IMR-90 (cell line): ENCODE measurements at regions not wholly inside any gene's neighbourhood (a gene's known extent, or its start where the extent isn't known, plus 50 kb on each side); places are given as distances from the start of the nearest gene placed in this dataset.

ENCODE experiments used
- ATAC-seq: fragments of 200-7000 bp; cut with Tn5 transposase; 2 replicates; pipeline ENCODE4 v1.9.1; 2020; ENCODE audit warnings: low read depth, mild to moderate bottlenecking, moderate library complexity
- BruUV-seq: library from RNA; stranded (reverse); fragments of 400-500 nt; replicated peaks from 2 replicates; lab custom pipeline; 2021; lab: Mats Ljungman, UMichigan
- CTCF ChIA-PET: fragments of 300-600 bp; formaldehyde crosslinking; extraction: SDS; loops from one replicate; lab custom pipeline; 2021; ENCODE audit warnings: antibody characterized with exemption; lab: Yijun Ruan, JAX
- POLR2A ChIA-PET: fragments of 300-600 bp; sonication (Branson Sonifier 250); formaldehyde crosslinking; loops from one replicate; lab custom pipeline; 2022; ENCODE audit warnings: antibody characterized with exemption; ENCODE audit not compliant: unreplicated experiment; lab: Charles Lee
- DNase-seq: peaks from one replicate; pipeline ENCODE4 v3.0.0; 2013
- H2AFZ ChIP-seq: replicated peaks from 2 replicates; pipeline ENCODE3; 2013; ENCODE audit warnings: low read length, mild to moderate bottlenecking; ENCODE audit not compliant: poor library complexity
- H2AK5ac ChIP-seq: 2 replicates; pipeline ENCODE4 v1.6.1; 2013; ENCODE audit warnings: low read depth, low read length, inconsistent platforms
- H2AK9ac ChIP-seq: replicated peaks from 2 replicates; pipeline ENCODE3; 2013; ENCODE audit warnings: mild to moderate bottlenecking, low read depth, low read length, moderate library complexity; ENCODE audit not compliant: poor library complexity
- H2BK120ac ChIP-seq: 2 replicates; pipeline ENCODE4 v1.6.1; 2013; ENCODE audit warnings: low read depth, low read length, inconsistent platforms
- H2BK15ac ChIP-seq: 3 replicates; pipeline ENCODE4 v1.6.1; 2013; ENCODE audit warnings: low read depth, low read length, inconsistent platforms
- H2BK20ac ChIP-seq: 2 replicates; pipeline ENCODE4 v1.6.1; 2013; ENCODE audit warnings: low read depth, mild to moderate bottlenecking, inconsistent platforms, low read length, moderate library complexity
- H2BK5ac ChIP-seq: 2 replicates; pipeline ENCODE4 v1.6.1; 2013; ENCODE audit warnings: mild to moderate bottlenecking, low read depth, low read length, inconsistent platforms; ENCODE audit not compliant: poor library complexity, severe bottlenecking
- H3K14ac ChIP-seq: replicated peaks from 2 replicates; pipeline ENCODE4 v1.6.1; 2013; ENCODE audit warnings: low read depth, low read length, inconsistent platforms
- H3K18ac ChIP-seq: 2 replicates; pipeline ENCODE4 v1.6.1; 2013; ENCODE audit warnings: low read depth, low read length, control low read depth
- H3K23ac ChIP-seq: 2 replicates; pipeline ENCODE4 v1.6.1; 2013; ENCODE audit warnings: low read depth, low read length, inconsistent platforms
- H3K27ac ChIP-seq: 2 replicates; pipeline ENCODE4 v1.5.1; 2013; ENCODE audit warnings: mild to moderate bottlenecking, control low read depth, low read length; ENCODE audit not compliant: insufficient read depth
- H3K27me3 ChIP-seq: 2 replicates; pipeline ENCODE4 v1.6.1; 2013; ENCODE audit warnings: low read length; ENCODE audit not compliant: control insufficient read depth, insufficient read depth
- H3K36me3 ChIP-seq: 2 replicates; pipeline ENCODE4 v1.6.1; 2013; ENCODE audit warnings: low read length, mixed read lengths; ENCODE audit not compliant: control insufficient read depth, insufficient read depth
- H3K4ac ChIP-seq: 2 replicates; pipeline ENCODE4 v1.6.1; 2013; ENCODE audit warnings: low read depth, low read length, inconsistent platforms
- H3K4me1 ChIP-seq: 2 replicates; pipeline ENCODE4 v1.6.1; 2013; ENCODE audit warnings: low read length, mixed read lengths; ENCODE audit not compliant: control insufficient read depth, insufficient read depth
- H3K4me2 ChIP-seq: 2 replicates; pipeline ENCODE4 v1.6.1; 2013; ENCODE audit warnings: low read depth, mild to moderate bottlenecking, control low read depth, low read length, moderate library complexity
- H3K4me3 ChIP-seq: 2 replicates; pipeline ENCODE4 v1.5.1; 2013; ENCODE audit warnings: low read depth, mild to moderate bottlenecking, control low read depth, low read length, moderate library complexity; ENCODE audit not compliant: insufficient read depth
- H3K56ac ChIP-seq: 2 replicates; pipeline ENCODE4 v1.6.1; 2013; ENCODE audit warnings: low read length, inconsistent platforms; ENCODE audit not compliant: insufficient read depth; ENCODE audit errors: extremely low read depth
- H3K79me1 ChIP-seq, 2 experiments: 2 replicates each; pipeline ENCODE4 v1.6.1; 2013; ENCODE audit warnings: low read length in 2 of 2, inconsistent platforms in 1 of 2, low read depth in 1 of 2
- H3K9ac ChIP-seq: 2 replicates; pipeline ENCODE4 v1.6.1; 2013; ENCODE audit warnings: low read depth, low read length, control low read depth
- H3K9me1 ChIP-seq: 2 replicates; pipeline ENCODE4 v1.6.1; 2013; ENCODE audit warnings: low read length, inconsistent platforms; ENCODE audit not compliant: insufficient read depth
- H3K9me3 ChIP-seq: 2 replicates; pipeline ENCODE4 v1.6.1; 2013; ENCODE audit warnings: low read length; ENCODE audit not compliant: control insufficient read depth, insufficient read depth
- H4K20me1 ChIP-seq: 2 replicates; pipeline ENCODE4 v1.6.1; 2013; ENCODE audit warnings: low read length, inconsistent platforms; ENCODE audit not compliant: insufficient read depth
- H4K5ac ChIP-seq: 2 replicates; pipeline ENCODE4 v1.6.1; 2013; ENCODE audit warnings: mild to moderate bottlenecking, low read depth, low read length, control low read depth
- H4K8ac ChIP-seq, 2 experiments: 2 replicates each; pipeline ENCODE4 v1.6.1; 2013; ENCODE audit warnings: low read depth in 2 of 2, low read length in 2 of 2, control low read depth in 1 of 2, inconsistent platforms in 1 of 2
- H4K91ac ChIP-seq: 2 replicates; pipeline ENCODE4 v1.6.1; 2013; ENCODE audit warnings: low read depth, low read length, inconsistent platforms; ENCODE audit not compliant: insufficient read depth
- BHLHE40 ChIP-seq: fragments of 150-350 bp; IDR thresholded peaks from 2 replicates; pipeline ENCODE4 v1.6.1; 2016; ENCODE audit warnings: mild to moderate bottlenecking, low read depth, low read length
- CEBPB ChIP-seq: IDR thresholded peaks from 2 replicates; pipeline ENCODE4 v1.6.1; 2012; ENCODE audit warnings: low read depth, low read length, improper control_type of control experiment
- CHD1 ChIP-seq: IDR thresholded peaks from 2 replicates; pipeline ENCODE4 v1.6.1; 2012; ENCODE audit warnings: low read depth, low read length, improper control_type of control experiment
- FOS ChIP-seq: fragments of 150-350 bp; IDR thresholded peaks from 2 replicates; pipeline ENCODE4 v1.6.1; 2016; ENCODE audit warnings: low read depth, low read length
- MAFK ChIP-seq: IDR thresholded peaks from 2 replicates; pipeline ENCODE4 v1.6.1; 2012; ENCODE audit warnings: low read depth, low read length, improper control_type of control experiment
- MAZ ChIP-seq: IDR thresholded peaks from 2 replicates; pipeline ENCODE4 v1.6.1; 2012; ENCODE audit warnings: low read depth, mild to moderate bottlenecking, low read length, improper control_type of control experiment, moderate library complexity, borderline replicate concordance
- MXI1 ChIP-seq: IDR thresholded peaks from 2 replicates; pipeline ENCODE4 v1.6.1; 2012; ENCODE audit warnings: low read depth, mild to moderate bottlenecking, low read length, moderate library complexity, borderline replicate concordance
- NFE2L2 ChIP-seq: fragments of 150-350 bp; IDR thresholded peaks from 2 replicates; pipeline ENCODE4 v1.6.1; 2016; ENCODE audit warnings: low read depth, mild to moderate bottlenecking, low read length
- POLR2A ChIP-seq: IDR thresholded peaks from 2 replicates; pipeline ENCODE4 v1.6.1; 2012; ENCODE audit warnings: mild to moderate bottlenecking, low read depth, low read length
- RAD21 ChIP-seq: IDR thresholded peaks from 2 replicates; pipeline ENCODE4 v1.6.1; 2012; ENCODE audit warnings: low read length, improper control_type of control experiment
- RCOR1 ChIP-seq: IDR thresholded peaks from 2 replicates; pipeline ENCODE4 v1.6.1; 2012; ENCODE audit warnings: mild to moderate bottlenecking, low read length, improper control_type of control experiment; ENCODE audit not compliant: insufficient replicate concordance
- RFX5 ChIP-seq: IDR thresholded peaks from 2 replicates; pipeline ENCODE4 v1.8.0; 2012; ENCODE audit warnings: low read depth, mild to moderate bottlenecking, low read length, moderate library complexity
- SMC3 ChIP-seq: fragments of 150-350 bp; IDR thresholded peaks from 2 replicates; pipeline ENCODE4 v1.6.1; 2016; ENCODE audit warnings: low read depth, mild to moderate bottlenecking, antibody characterized with exemption, low read length, moderate library complexity
- WGBS, 2 experiments: methylation state at CpG; one replicate each; pipeline versions ENCODE4 v1.1.5 to v1.1.7; 2013; ENCODE audit warnings: missing lambda C conversion rate in 2 of 2; ENCODE audit not compliant: insufficient read length in 1 of 2; ENCODE audit errors: extremely low coverage in 2 of 2; 5-methylcytosine and 5-hydroxymethylcytosine counted together
- dilution Hi-C: fragments of 300-500 bp; cut with HindIII; formaldehyde crosslinking; loops from one replicate; pipeline ENCODE4 v1.14.3; 2018; ENCODE audit warnings: low sequenced_read_pairs; ENCODE audit not compliant: unreplicated experiment
- in situ Hi-C: fragments of 300-500 bp; cut with MboI; formaldehyde crosslinking; loops from 3 replicates; pipeline ENCODE4 v1.14.3; 2019; ENCODE audit warnings: low sequenced_read_pairs, inconsistent platforms, mixed read lengths
- intact Hi-C: fragments of 100-400 bp; cut with micrococcal nuclease; formaldehyde crosslinking; loops from 2 replicates; pipeline ENCODE4 v1.10.0; 2022
- TF ChIP-seq, protein P1 (sequence below): fragments of 150-350 bp; IDR thresholded peaks from 2 replicates; pipeline ENCODE4 v1.6.1; 2017; ENCODE audit warnings: mild to moderate bottlenecking, antibody characterized with exemption, low read length, low read depth
- TF ChIP-seq, protein P2 (sequence below): fragments of 150-350 bp; IDR thresholded peaks from 2 replicates; pipeline ENCODE4 v1.6.1; 2016; ENCODE audit warnings: low read depth, mild to moderate bottlenecking, low read length, moderate library complexity, borderline replicate concordance
- TF ChIP-seq, protein P3 (sequence below): conservative IDR thresholded peaks from 2 replicates; pipeline ENCODE4 v1.5.1; 2012; ENCODE audit warnings: mild to moderate bottlenecking, low read depth, low read length, improper control_type of control experiment

GRCh38 chr15:81526029-81526428 lies 152.0 kb upstream of the TMC3 start:
- intact Hi-C loops (no loop called here), in situ Hi-C loops (no loop called here), dilution Hi-C loops (no loop called here)
- ChIA-PET POLR2A (no interaction called here), CTCF (no interaction called here)
- Histone ChIP-seq H3K4me1 (peaks cover 4% of the 10 kb centered on the region), H3K9me3 (no peaks in the 10 kb centered on the region), H3K14ac (no peak overlapping the region), H3K4me2 (no peak overlapping the region), H3K79me1 (no peaks in the 10 kb centered on the region), H3K4ac (no peak overlapping the region), H3K56ac (no peak overlapping the region), H4K91ac (no peak overlapping the region), H3K27me3 (no peaks in the 10 kb centered on the region; the same call in 1 of the 2 replicates), H3K9me1 (no peaks in the 10 kb centered on the region), H2BK20ac (no peak overlapping the region), H3K4me3 (no peak overlapping the region), H3K23ac (no peak overlapping the region), H2AK5ac (no peak overlapping the region), H3K18ac (no peak overlapping the region), H4K8ac (no peak overlapping the region), H2BK15ac (no peak overlapping the region), H4K5ac (no peak overlapping the region), H3K27ac (no peak overlapping the region), H2BK120ac (no peak overlapping the region), H4K20me1 (no peaks in the 10 kb centered on the region), H3K9ac (no peak overlapping the region), H2AK9ac (no peak overlapping the region), H2BK5ac (no peak overlapping the region), H3K36me3 (no peaks in the 10 kb centered on the region), H2AFZ (no peak overlapping the region)
- TF ChIP-seq CEBPB (no peak), RCOR1 (no peak), MAZ (no peak), RFX5 (no peak), POLR2A (no peak), CHD1 (no peak), MXI1 (no peak), SMC3 (no peak), RAD21 (no peak), FOS (no peak), MAFK (no peak), NFE2L2 (no peak), BHLHE40 (no peak)
- TF ChIP-seq, protein P1, sequence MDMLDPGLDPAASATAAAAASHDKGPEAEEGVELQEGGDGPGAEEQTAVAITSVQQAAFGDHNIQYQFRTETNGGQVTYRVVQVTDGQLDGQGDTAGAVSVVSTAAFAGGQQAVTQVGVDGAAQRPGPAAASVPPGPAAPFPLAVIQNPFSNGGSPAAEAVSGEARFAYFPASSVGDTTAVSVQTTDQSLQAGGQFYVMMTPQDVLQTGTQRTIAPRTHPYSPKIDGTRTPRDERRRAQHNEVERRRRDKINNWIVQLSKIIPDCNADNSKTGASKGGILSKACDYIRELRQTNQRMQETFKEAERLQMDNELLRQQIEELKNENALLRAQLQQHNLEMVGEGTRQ = no peak
- TF ChIP-seq, protein P2, sequence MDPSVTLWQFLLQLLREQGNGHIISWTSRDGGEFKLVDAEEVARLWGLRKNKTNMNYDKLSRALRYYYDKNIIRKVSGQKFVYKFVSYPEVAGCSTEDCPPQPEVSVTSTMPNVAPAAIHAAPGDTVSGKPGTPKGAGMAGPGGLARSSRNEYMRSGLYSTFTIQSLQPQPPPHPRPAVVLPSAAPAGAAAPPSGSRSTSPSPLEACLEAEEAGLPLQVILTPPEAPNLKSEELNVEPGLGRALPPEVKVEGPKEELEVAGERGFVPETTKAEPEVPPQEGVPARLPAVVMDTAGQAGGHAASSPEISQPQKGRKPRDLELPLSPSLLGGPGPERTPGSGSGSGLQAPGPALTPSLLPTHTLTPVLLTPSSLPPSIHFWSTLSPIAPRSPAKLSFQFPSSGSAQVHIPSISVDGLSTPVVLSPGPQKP = no peak
- TF ChIP-seq, protein P3, sequence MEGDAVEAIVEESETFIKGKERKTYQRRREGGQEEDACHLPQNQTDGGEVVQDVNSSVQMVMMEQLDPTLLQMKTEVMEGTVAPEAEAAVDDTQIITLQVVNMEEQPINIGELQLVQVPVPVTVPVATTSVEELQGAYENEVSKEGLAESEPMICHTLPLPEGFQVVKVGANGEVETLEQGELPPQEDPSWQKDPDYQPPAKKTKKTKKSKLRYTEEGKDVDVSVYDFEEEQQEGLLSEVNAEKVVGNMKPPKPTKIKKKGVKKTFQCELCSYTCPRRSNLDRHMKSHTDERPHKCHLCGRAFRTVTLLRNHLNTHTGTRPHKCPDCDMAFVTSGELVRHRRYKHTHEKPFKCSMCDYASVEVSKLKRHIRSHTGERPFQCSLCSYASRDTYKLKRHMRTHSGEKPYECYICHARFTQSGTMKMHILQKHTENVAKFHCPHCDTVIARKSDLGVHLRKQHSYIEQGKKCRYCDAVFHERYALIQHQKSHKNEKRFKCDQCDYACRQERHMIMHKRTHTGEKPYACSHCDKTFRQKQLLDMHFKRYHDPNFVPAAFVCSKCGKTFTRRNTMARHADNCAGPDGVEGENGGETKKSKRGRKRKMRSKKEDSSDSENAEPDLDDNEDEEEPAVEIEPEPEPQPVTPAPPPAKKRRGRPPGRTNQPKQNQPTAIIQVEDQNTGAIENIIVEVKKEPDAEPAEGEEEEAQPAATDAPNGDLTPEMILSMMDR = no peak
- no peak for DNase-seq
- no CpG with 5 or more reads among the region's 4 CpGs for WGBS, 2 experiments
- no peak for ATAC-seq
- BruUV-seq = no TSS peak
